ENCODE measurements at regions not wholly inside any gene's neighbourhood (a gene's known extent, or its start where the extent isn't known, plus 50 kb on each side); places are given as distances from the start of the nearest gene placed in this dataset.

- no peak for TF ChIP-seq CTCF (IDR thresholded peaks at IDR 0.05; ENCODE audit: insufficient read depth, low read length, missing control alignments)
These were observed 273.1 kb downstream of the VRK1 start for GRCh38 chr14:97070259-97070658.

GRCh38 chr14:97071177-97071576, 274.0 kb downstream of the VRK1 start:
- no peak for DNase-seq (ENCODE audit: low read depth, low spot score)
- POLR2A ChIA-PET = no interaction called here
- TF ChIP-seq CTCF (IDR thresholded peaks at IDR 0.05; ENCODE audit: insufficient read depth, low read length, missing control alignments) = no peak
- no peak overlapping the region for H3K4me3 ChIP-seq (ENCODE audit: low read depth, low read length)
- CTCF ChIA-PET = no interaction called here

More at GRCh38 chr14:97070259-97070658, 273.1 kb downstream of the VRK1 start:
- DNase-seq (ENCODE audit: low read depth, low spot score) = no peak
- no peak overlapping the region for H3K4me3 ChIP-seq (ENCODE audit: low read depth, low read length)
- ChIA-PET POLR2A (no interaction called here), CTCF (no interaction called here)

GRCh38 chr14:97073622-97074021, 276.4 kb downstream of the VRK1 start:
- CTCF ChIA-PET = no interaction called here
- no peak for DNase-seq (ENCODE audit: low read depth, low spot score)
- POLR2A ChIA-PET = no interaction called here
- H3K4me3 ChIP-seq (ENCODE audit: low read depth, low read length) = no peak overlapping the region
- TF ChIP-seq CTCF (IDR thresholded peaks at IDR 0.05; ENCODE audit: insufficient read depth, low read length, missing control alignments) = no peak

- no peak for DNase-seq (ENCODE audit: low read depth, low spot score)
- H3K4me3 ChIP-seq (ENCODE audit: low read depth, low read length) = no peak overlapping the region
- no peak for TF ChIP-seq CTCF (IDR thresholded peaks at IDR 0.05; ENCODE audit: insufficient read depth, low read length, missing control alignments)
- POLR2A ChIA-PET = no interaction called here
- CTCF ChIA-PET = no interaction called here
These were observed 277.3 kb downstream of the VRK1 start for GRCh38 chr14:97074456-97074855.

GRCh38 chr14:97074856-97075255, 277.7 kb downstream of the VRK1 start:
- no peak for TF ChIP-seq CTCF (IDR thresholded peaks at IDR 0.05; ENCODE audit: insufficient read depth, low read length, missing control alignments)
- no peak overlapping the region for H3K4me3 ChIP-seq (ENCODE audit: low read depth, low read length)
- ChIA-PET CTCF (no interaction called here), POLR2A (no interaction called here)
- no peak for DNase-seq (ENCODE audit: low read depth, low spot score)

GRCh38 chr14:97077253-97077653, 280.1 kb downstream of the VRK1 start:
- POLR2A ChIA-PET = no interaction called here
- no peak for TF ChIP-seq CTCF (IDR thresholded peaks at IDR 0.05; ENCODE audit: insufficient read depth, low read length, missing control alignments)
- H3K4me3 ChIP-seq (ENCODE audit: low read depth, low read length) = no peak overlapping the region
- DNase-seq (ENCODE audit: low read depth, low spot score) = no peak
- CTCF ChIA-PET = no interaction called here

Measured in AG04449 (cell line).